HG03342 (cell line): ENCODE measurements at regions not wholly inside any gene's neighbourhood (a gene's known extent, or its start where the extent isn't known, plus 50 kb on each side); places are given as distances from the start of the nearest gene placed in this dataset.
A peak's percentile ranks its signal among the peaks of the same experiment; 100 is the strongest.

Source experiments
- ATAC-seq: cut with Tn5 transposase; IDR thresholded peaks from one replicate; pipeline ENCODE4 v1.9.1; 2021; ENCODE audit warnings: mild to moderate bottlenecking, moderate library complexity; ENCODE audit not compliant: unreplicated experiment

DNA sequence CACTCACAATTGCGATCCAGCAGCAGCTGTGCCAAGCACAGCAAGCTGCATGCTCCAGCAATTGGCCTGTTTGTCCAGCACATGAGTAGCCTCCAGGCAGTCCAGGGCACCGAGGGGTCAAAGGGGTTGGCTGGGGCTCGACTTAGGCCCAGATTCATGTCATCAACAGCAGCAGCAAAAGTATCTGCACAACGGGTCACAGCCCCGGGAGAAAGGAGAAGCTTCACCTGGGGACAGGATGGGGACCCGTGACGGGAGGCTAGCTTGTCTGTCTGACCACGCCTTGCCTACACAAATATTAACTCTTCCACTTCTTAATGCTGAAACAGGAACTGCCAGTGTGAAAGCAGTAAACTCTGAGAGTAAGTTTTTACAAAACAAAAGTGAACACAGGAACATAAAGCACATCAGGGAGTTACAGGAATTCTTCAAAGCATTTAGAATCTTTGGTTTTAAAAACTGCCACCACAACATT, 191.2 kb downstream of the PIK3R1 start:
- ATAC-seq, result peak; percentile 93

DNA sequence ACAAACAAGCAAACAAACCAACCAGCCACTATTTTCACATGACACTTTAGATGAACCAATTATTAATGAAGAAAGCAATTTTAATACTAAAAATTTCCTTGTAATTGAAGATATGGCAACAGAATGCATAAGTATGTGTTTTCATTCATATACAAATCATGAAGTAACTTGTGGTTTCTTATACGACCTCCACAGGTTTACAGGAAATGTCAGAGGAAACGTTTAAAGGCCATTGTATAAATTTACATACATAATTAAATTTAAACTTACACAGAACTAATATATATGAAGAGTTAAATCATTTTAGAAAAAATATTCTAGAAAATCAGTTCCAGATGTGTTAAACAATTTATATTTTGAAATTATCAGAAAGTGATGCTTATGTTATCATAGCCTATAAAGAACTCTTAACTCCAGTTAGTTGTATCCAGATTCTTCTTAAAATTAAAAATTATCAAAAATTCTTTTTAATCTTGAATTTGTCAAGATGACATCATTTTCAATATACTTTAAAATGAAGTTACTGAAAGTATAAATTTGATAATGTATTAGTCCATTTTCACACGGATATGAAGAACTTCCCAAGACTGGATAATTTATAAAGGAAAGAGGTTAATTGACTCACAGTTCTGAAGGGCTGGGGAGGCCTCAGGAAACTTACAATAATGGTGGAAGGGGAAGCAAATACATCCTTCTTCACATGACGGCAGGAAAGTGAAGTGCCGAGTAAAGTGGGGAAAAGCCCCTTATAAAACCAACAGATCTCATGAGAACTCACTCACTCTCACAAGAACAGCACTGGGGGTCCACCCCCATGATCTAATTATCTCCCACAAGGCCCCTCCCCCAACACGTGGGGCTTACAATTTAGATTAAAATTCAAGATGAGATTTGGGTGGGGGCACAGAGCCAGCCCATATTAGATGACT, 192.0 kb downstream of the PIK3R1 start:
- ATAC-seq, result no peak

DNA sequence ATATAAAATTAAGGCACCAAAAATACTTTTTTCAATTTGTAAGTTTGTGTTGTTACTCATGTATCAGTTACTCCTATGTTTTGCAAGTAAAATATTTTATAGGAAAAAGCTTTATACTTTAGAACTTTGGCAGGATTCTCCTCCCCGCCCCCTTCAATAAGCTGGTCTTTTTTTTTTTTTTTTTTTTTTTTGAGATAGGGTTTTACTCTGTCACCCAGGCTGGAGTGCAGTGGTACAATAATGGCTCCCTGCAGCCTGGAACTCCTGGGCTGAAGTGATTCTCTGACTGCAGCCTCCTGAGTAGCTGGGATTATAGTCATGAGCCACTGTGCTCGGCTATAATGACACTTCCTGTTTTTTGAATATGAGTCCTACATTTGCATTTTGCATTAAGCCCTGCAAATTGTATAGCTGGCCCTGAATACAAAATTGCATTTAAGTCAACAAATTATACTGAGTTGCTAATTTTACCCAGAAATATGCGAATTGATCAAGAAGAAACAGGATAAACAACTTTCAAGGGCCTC, 192.9 kb downstream of the PIK3R1 start:
- no peak for ATAC-seq

DNA sequence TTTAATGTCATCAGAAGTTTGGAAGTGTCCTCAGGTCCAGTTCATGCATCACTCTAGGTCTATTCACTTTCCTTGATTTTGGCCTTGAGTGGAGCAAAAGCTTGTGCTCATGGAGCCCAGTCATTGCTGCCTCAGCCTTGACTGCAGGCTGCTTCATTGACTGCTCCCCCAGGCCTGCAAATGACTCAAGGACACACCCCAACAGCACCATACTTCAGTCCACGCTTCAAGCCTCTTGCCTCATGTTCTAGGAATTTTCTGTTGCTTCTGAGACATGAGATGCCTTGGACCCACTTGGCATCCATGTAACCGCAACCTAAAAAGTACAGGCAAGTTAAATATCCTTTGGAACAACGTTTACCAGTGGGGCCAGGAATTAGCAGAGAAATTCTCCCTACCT, 193.7 kb downstream of the PIK3R1 start:
- ATAC-seq, result no peak

DNA sequence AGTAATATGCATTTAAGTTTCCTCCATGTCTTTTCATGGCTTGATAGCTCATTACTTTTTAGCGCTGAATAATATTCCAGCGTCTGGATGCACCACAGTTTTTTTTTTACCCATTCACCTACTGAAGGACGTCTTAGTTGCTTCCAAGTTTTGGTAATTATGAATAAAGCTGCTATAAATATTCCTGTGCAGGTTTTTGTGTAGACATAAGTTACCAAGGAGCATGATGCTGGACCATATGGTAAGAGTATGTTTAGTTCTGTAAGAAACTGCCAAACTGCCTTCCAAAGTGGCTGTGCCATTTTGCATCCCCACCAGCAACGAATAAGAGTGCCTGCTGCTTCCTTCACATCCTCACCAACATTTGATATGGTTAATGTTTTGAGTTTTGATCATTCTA, 195.6 kb downstream of the PIK3R1 start:
- no peak for ATAC-seq

DNA sequence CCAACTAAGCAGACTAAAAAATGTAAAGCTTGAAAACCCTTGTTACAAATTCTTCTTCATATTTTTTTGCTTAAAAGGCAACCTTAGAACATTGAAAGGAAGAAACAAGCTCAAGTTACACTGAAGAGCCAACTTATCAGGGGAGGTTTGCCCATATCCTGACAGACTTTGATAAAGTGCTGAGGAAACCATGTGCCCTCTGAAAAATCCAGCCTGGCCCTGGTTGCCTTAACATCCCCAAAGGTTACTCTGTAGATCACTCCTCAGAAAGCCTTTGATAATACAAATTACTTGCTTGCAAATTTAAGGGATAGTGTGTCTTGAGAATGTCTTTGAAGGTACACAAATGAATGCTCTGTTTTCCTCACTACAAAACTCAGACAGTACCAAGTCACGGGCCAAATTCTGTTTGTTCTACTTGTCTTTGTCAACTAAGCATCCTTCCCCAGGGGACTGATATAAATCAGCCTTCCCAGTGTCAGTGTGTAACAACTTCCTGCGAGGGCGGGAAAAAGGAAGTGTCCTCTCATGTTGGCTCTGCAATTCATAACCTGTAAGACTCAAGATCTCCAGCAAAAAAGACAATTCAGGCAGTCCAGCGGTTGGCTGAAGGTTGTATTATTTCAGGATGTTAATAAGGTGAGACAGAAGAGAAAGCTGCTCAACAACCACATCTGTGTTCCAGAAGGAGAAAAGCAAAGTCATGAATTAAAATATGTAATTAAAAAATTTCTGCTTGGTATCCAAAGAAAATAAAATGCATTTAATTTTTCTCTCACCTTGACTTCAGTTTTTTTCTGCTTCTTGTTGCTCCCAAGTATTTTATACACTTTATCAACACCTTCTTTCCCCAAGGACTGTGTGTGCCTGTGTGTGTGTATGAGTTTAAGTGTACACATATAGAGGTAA, 199.9 kb downstream of the PIK3R1 start:
- ATAC-seq, result no peak

DNA sequence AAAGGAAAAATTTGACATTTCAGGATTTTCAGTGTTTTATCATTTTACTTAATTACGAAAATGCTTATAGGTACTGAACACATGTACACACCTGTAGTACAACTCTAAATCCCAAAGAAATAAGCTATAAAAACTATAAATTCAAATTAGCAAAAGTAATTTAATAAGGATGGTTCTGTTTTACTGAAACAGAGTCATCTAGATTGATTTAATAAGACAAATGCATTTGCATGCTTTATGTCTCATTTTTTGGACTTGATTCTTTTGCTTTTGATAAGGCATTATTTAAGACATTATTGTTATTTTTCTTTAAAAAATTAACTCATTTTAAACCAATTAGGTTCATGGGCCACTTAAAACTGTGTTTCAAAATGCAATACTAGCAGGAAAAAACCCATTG, 201.2 kb downstream of the PIK3R1 start:
- ATAC-seq, result no peak

DNA sequence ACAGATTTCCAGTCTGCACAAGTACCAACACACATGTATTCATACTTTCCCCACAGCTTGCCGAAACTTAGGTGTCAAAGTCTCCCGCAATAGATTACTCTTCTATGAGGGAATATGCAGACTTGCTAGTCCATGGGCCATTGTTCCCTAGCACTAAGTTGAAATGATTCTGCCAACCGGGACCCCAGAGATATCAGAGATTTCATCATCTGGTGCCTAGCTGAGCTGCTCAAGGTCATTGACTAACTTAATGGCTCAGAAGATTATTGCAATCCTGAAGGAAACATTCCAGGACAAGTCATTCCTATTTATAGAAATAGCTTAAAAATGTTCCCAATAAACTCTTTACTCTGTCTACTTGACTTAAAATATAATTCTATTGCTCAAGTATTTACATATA, 202.6 kb downstream of the PIK3R1 start:
- no peak for ATAC-seq

DNA sequence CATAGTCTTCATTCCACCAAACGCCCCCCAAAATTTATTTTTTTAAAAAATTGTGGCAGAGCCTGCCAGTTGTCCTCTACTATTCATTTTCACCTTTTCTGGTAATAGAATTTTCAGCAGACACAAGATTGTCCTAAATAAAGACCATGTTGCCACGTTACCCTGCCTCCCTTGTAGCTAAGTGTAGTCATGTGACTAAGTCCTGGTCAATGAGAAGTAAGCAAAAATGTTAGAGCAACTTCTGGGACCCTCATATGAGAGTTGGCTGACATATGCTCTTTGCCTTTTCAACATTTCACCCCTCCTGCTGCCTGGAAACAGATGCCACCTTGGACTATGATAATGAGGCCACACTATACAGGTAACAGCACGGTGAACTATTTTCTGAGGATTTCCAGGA, 203.1 kb downstream of the PIK3R1 start:
- ATAC-seq, result no peak

DNA sequence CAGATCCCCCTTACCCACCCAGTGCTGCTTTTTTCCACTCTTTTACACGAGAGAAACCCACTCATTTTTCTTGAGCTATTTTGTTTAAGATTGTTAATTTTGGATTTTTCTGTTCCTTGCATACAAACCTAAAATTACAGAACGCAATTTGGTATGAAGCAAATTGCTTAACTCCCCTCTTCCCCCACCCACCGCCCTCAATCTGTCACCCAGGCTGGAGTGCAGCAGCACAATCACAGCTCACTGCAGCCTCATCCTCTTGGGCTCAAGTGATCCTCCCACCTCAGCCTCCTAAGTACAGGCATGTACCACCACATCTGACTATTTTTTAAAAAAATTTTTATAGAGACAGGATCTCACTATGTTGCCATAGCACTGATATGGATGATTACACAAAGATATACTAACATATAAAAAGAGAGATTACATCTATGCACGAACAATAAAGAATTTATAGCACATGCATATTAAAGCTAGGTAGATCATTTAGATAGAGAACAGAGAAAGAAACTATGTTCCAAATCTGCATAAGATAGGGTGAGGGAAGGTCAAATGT, 203.6 kb downstream of the PIK3R1 start:
- no peak for ATAC-seq

DNA sequence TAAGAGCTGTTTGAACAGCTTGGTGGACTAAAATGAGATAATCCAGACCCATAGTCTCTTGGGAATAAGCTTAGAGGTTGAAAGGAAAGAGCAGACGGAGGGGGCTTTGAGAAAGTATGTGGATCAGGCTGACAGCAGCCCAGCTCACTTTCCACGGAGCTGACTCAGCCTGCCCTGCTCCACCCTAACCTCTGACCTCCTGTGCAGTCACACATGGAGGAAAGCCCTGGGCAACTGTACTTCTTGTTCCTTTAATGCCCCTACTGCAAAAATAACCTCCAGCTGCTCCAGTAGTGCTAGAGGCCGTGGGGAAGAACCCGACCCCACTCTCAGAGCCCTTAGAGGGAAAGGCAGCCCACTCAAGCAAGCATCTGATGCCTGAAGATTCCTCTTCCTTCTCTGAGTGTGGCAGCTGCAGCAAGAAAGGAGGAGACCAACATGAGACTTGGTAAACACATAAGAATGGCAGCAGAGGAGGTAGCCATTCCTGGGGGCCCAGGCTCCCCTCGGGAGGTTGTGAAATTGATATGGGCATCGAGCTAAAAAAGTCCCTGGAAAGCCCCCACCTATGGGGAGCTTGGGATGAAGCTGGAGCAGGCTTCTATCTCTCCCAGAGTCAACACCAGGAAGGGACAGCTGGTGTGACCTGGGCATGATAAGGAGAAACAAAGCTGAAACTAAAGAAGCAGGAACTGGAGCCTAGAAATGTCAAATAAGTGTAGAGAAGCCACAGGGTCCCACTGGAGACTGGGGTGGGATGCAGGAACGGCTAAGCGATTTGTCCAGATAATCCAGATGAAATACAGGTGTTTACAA, 204.3 kb downstream of the PIK3R1 start:
- ATAC-seq, result no peak

DNA sequence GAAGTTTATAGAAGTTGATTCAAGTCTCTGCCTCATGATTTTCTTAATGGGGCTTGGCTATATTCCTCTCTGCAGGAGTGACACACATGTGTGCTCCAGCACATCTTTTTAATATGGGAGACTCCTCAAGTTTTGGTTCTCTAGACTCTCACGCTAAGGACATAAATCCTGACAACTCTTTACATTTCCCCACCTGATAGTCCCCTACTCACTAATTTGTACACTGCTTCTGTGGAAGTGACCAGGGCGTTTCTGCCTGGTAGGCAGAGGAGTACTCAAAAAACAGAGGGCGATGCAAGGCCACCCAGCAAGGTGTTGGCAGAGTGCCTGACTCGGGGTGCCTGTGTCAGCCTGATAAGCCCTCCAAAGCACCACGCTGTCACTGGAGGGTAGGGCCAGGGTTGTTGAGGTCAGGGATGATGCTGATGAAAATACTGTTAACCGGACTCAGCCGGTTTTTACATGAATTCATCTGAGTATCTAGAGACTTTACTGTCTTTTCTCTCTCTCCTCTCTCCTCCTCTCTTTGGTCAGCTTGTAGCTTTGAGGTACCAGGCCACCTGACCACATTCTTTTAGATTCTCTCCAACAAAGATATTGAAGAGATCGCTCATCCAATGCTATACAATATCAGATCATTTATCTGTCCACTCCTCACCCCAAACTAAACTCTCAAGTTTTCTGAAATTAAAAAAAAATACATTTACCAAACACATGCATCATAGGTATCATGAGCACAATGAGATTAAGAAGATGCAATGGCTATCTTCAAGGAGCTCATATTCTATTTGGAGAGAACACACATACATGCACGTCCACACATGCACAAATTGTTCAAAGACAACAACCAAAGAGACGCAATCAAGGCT, 205.2 kb downstream of the PIK3R1 start:
- no peak for ATAC-seq

DNA sequence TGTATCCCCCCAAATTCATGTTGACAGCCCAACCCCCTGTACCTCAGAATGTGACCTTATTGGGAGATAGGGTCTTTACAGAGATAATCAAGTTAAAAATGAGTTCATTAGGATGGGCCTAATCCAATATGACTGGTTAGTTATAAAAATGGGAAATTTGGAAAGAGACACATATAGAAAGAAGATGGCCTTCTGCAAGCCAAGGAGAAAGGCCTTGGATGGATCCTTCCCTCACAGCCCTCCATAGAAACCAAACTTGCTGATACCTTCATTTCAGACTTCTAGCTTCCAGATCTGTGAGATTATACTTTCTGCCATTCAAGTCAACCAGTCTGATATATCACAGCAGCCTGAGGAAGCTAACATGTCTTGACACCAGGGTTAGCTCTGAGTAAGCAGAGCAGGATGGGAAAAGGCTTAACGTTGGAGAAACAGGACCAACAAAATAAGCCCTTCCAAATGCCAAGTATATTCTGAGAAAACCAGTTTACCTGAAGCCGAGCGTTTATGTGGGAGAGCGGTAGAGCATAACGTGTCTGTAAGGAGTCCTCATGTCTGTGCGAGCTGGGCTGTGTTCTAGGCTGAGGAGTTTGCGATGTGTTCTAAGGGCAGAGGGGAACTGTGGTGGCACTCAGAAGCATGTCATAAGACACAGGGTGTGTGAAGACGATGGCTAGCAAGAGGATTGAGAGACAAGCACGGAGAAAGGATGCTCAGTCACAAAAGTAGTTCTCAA, 206.1 kb downstream of the PIK3R1 start:
- ATAC-seq, result no peak

DNA sequence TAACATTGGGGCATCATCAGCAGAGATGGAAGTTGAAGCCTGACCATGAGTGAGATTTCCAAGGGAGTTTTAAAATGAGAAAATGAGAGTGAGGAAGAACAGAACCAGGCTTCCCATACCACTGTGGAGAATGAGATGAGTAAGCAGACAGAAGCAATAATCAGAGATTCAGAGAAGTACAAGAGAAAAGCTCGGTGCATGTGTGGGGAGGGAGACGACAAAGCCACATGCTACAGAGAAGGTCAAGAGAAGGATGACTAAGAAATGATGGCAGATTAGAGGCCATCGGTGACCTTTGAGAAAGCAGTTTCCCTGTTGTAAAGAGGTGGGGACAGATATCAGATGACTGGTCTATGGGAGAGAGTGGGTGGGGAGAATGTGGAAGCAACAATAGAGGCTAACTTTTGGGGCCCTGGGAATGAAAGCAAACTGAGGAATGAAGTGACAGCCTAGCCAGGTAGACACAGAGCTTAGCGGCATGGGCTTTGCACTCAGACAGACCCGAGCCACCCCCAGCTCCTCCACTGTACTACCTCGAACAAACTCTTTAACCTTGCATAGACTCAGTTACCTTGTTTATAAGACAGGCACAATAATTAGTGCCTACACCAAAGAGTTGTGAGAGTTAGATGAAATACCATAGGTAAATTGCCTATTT, 207.7 kb downstream of the PIK3R1 start:
- no peak for ATAC-seq

DNA sequence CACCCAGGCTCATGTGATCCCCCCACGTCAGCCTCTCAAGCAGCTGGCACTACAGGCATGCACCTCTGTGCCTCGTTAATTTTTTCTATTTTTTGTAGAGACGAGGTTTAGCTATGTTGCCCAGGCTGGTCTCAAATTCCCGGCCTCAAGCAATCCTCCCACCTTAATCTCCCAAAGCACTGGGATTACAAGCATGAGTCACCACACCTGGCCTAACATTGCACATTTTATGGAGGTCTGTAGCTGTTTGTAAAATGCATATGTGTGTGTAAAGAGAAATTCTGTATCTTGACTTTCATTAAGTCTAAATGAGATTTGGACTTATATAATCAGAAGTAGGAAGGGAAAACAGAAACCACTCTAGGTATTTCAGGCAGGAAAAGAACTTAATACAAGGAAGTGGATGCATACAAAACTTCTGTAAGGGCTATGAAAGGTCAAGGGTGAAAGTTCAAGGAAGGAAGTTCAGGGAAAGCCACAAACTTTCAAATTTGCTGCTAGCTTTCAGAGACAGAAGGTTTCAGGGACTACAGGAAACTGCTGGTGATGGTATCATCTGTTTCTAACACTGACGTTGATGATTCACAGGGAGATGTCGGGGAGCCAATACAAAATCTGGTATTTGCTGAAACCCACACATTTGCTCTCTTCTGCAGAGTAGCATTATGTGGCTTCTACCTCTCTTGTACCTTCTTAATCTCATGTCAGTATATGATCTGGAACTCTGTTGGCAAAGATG, 209.4 kb downstream of the PIK3R1 start:
- ATAC-seq, result peak; percentile 85

DNA sequence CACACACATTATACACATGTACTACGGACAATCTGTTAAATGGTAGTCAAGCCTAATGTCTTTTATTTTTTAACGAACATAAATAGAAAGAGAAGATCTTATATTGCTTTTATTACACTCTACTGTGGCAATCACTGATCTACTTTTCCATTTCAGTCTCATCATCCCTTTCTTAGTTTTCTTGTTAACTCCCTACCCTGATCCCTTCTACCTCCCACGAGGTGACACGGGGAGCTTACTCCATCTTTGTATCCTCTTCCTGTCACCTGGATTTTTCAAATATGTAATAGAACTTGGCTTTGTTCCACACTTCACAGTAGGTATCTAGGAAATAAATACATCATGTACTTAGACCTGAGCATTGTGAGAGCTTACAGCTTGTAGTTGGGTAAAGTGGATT, 211.0 kb downstream of the PIK3R1 start:
- ATAC-seq, result no peak

DNA sequence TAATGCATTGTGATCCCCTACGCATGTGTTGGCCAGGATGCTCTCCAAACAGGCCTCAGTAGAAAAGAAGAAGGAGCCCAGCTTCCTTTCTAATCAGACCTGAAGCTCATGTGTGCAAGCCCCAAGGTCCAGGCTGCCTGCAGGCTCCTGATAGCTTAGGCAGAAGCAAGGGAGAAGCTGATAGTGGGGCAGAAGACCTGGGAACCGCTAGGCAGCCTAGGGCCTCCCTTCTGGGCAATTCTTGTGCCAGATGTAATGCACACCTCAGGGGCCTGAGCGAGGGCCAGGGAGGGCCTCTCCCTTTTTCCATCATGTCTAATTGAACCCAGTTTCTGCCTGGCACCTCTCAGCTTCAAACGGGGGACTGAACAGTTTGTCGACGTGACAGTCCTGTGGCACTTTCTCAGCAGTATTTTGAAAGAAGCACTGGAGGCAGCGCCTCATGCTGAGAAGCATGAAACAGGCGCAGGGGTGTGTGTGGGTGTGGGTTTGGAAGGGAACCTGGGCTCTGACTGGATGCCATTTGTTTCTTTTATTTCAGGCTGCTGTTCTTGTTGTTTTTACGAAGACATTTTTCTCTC, 212.8 kb downstream of the PIK3R1 start:
- ATAC-seq, result no peak
